PFSK-1 (cell line): ENCODE measurements at regions not wholly inside any gene's neighbourhood (a gene's known extent, or its start where the extent isn't known, plus 50 kb on each side); places are given as distances from the start of the nearest gene placed in this dataset.

Experiments used
- POLR2AphosphoS5 ChIP-seq: IDR thresholded peaks from 2 replicates; pipeline ENCODE4 v1.6.1; 2012; ENCODE audit warnings: low read depth, mild to moderate bottlenecking, control low read depth, low read length, moderate library complexity
- TF ChIP-seq, protein P1 (sequence below), 2 experiments: IDR thresholded peaks; 2 replicates each; pipeline versions ENCODE4 v1.6.1 to v1.8.0; 2011 to 2012; ENCODE audit warnings: low read depth in 2 of 2, low read length in 2 of 2, control low read depth in 1 of 2, inconsistent platforms in 1 of 2, mild to moderate bottlenecking in 1 of 2, moderate library complexity in 1 of 2; ENCODE audit not compliant: insufficient read depth in 1 of 2

DNA sequence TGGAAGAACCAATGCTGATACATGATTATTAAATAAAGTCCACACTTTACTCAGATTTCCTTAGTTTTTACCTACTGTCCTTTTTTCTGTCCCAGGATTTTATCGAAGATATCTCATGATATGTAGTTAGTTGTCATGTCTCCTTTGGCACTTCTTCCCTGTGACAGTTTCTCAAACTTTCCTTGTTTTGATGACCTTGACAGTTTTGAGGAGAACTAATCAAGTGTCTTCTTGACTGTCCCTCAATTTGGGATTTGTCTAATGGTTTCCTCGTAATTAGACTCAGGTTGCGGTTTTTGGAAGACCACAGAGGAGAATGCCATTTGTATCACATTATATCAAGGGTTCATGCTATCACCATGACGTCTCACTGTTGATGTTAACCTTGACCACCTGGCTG lies 483.1 kb upstream of the ZNF608 start:
- TF ChIP-seq, protein P1, sequence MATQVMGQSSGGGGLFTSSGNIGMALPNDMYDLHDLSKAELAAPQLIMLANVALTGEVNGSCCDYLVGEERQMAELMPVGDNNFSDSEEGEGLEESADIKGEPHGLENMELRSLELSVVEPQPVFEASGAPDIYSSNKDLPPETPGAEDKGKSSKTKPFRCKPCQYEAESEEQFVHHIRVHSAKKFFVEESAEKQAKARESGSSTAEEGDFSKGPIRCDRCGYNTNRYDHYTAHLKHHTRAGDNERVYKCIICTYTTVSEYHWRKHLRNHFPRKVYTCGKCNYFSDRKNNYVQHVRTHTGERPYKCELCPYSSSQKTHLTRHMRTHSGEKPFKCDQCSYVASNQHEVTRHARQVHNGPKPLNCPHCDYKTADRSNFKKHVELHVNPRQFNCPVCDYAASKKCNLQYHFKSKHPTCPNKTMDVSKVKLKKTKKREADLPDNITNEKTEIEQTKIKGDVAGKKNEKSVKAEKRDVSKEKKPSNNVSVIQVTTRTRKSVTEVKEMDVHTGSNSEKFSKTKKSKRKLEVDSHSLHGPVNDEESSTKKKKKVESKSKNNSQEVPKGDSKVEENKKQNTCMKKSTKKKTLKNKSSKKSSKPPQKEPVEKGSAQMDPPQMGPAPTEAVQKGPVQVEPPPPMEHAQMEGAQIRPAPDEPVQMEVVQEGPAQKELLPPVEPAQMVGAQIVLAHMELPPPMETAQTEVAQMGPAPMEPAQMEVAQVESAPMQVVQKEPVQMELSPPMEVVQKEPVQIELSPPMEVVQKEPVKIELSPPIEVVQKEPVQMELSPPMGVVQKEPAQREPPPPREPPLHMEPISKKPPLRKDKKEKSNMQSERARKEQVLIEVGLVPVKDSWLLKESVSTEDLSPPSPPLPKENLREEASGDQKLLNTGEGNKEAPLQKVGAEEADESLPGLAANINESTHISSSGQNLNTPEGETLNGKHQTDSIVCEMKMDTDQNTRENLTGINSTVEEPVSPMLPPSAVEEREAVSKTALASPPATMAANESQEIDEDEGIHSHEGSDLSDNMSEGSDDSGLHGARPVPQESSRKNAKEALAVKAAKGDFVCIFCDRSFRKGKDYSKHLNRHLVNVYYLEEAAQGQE (IDR thresholded peaks at IDR 0.05; ENCODE audit: insufficient read depth in 1 of 2, low read depth in 2 of 2, low read length in 2 of 2) = no peak
- no peak for TF ChIP-seq POLR2AphosphoS5
